MM.1S (cell line): ENCODE measurements at regions not wholly inside any gene's neighbourhood (a gene's known extent, or its start where the extent isn't known, plus 50 kb on each side); places are given as distances from the start of the nearest gene placed in this dataset.

Source experiments
- DNase-seq: peaks from one replicate; pipeline ENCODE4 v3.0.0-alpha.2; 2015
- H2AFZ ChIP-seq: fragments of 300-600 bp; sonication (generic); 2 replicates; pipeline ENCODE4 v1.6.0; 2016; ENCODE audit warnings: antibody characterized with exemption, low read length
- H3F3A ChIP-seq: fragments of 300-600 bp; sonication (generic); 2 replicates; pipeline ENCODE4 v1.6.1; 2016; ENCODE audit warnings: mild to moderate bottlenecking, antibody characterized with exemption, low read length, moderate library complexity, mixed read lengths; ENCODE audit not compliant: insufficient read depth
- H3K27ac ChIP-seq: fragments of 300-600 bp; sonication (generic); 2 replicates; pipeline ENCODE4 v1.5.1; 2016; ENCODE audit warnings: mild to moderate bottlenecking, low read length
- H3K27me3 ChIP-seq: fragments of 300-600 bp; sonication (generic); replicated peaks from 2 replicates; pipeline ENCODE4 v1.6.0; 2016; ENCODE audit warnings: low read length; ENCODE audit not compliant: insufficient read depth
- H3K36me3 ChIP-seq: fragments of 300-600 bp; sonication (generic); replicated peaks from 2 replicates; pipeline ENCODE4 v1.6.1; 2016; ENCODE audit warnings: mild to moderate bottlenecking, low read length, mixed read lengths; ENCODE audit not compliant: insufficient read depth
- H3K4me1 ChIP-seq: fragments of 300-600 bp; sonication (generic); 2 replicates; pipeline ENCODE4 v1.6.1; 2016; ENCODE audit warnings: low read length, mixed read lengths
- H3K4me2 ChIP-seq: fragments of 300-600 bp; sonication (generic); 2 replicates; pipeline ENCODE4 v1.6.0; 2016; ENCODE audit warnings: low read depth, low read length
- H3K4me3 ChIP-seq: fragments of 300-600 bp; sonication (generic); 2 replicates; pipeline ENCODE4 v1.5.1; 2016; ENCODE audit warnings: low read length, mixed read lengths
- H3K79me2 ChIP-seq: fragments of 300-600 bp; sonication (generic); 2 replicates; pipeline ENCODE4 v1.6.1; 2016; ENCODE audit warnings: mixed run types, low read length, mixed read lengths
- H3K9ac ChIP-seq: fragments of 300-600 bp; sonication (generic); 2 replicates; pipeline ENCODE4 v1.6.1; 2016; ENCODE audit warnings: low read length, mixed read lengths
- H3K9me2 ChIP-seq: fragments of 300-600 bp; sonication (generic); replicated peaks from 2 replicates; pipeline ENCODE4 v1.6.1; 2016; ENCODE audit warnings: mild to moderate bottlenecking, low read length, mixed read lengths; ENCODE audit not compliant: insufficient read depth
- H3K9me3 ChIP-seq: fragments of 300-600 bp; sonication (generic); replicated peaks from 2 replicates; pipeline ENCODE4 v1.6.1; 2016; ENCODE audit warnings: mild to moderate bottlenecking, low read length, mixed read lengths; ENCODE audit not compliant: insufficient read depth
- H4K20me1 ChIP-seq: fragments of 300-600 bp; sonication (generic); 2 replicates; pipeline ENCODE4 v1.6.1; 2016; ENCODE audit warnings: mild to moderate bottlenecking, low read length, moderate library complexity, mixed read lengths; ENCODE audit not compliant: insufficient read depth
- EZH2 ChIP-seq: fragments of 300-600 bp; sonication (generic); optimal IDR thresholded peaks from 2 replicates; pipeline ENCODE3; 2017; ENCODE audit warnings: low read depth, mild to moderate bottlenecking, antibody characterized with exemption, low read length, mixed read lengths
- EZH2phosphoT487 ChIP-seq: fragments of 300-600 bp; sonication (generic); IDR thresholded peaks from 2 replicates; pipeline ENCODE4 v1.6.1; 2018; ENCODE audit warnings: antibody characterized with exemption, low read length
- TF ChIP-seq, protein P1 (sequence below): fragments of 300-600 bp; sonication (generic); IDR thresholded peaks from 2 replicates; pipeline ENCODE4 v1.5.1; 2016; ENCODE audit warnings: antibody characterized with exemption, low read length, mixed read lengths

DNA sequence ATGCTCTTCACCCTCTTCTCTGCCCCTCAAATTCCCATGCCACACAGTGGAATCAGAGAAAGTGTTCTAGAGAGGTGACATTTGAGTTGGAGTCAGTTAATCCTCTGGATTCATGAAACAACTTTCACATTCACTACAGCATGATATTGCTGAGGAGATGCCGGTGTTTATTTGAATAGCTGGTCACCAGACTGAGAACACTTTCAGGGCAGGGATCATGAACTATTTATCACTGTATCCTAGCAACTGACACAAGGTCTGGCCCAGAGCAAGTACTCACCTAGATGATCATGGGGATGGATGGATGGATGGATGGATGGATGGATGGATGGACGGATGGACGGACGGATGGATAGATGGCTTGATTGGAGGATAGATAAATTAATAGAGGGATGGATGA lies 116.7 kb upstream of the ZMIZ1 start:
- H3K9me3 ChIP-seq = no peaks in the 10 kb centered on the region
- H3F3A ChIP-seq = no peaks in the 10 kb centered on the region
- TF ChIP-seq, protein P1, sequence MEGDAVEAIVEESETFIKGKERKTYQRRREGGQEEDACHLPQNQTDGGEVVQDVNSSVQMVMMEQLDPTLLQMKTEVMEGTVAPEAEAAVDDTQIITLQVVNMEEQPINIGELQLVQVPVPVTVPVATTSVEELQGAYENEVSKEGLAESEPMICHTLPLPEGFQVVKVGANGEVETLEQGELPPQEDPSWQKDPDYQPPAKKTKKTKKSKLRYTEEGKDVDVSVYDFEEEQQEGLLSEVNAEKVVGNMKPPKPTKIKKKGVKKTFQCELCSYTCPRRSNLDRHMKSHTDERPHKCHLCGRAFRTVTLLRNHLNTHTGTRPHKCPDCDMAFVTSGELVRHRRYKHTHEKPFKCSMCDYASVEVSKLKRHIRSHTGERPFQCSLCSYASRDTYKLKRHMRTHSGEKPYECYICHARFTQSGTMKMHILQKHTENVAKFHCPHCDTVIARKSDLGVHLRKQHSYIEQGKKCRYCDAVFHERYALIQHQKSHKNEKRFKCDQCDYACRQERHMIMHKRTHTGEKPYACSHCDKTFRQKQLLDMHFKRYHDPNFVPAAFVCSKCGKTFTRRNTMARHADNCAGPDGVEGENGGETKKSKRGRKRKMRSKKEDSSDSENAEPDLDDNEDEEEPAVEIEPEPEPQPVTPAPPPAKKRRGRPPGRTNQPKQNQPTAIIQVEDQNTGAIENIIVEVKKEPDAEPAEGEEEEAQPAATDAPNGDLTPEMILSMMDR = no peak
- no peak for TF ChIP-seq EZH2phosphoT487
- TF ChIP-seq EZH2 = no peak
- H3K27ac ChIP-seq = no peak overlapping the region
- H3K9me2 ChIP-seq = no peaks in the 10 kb centered on the region
- H3K36me3 ChIP-seq = no peaks in the 10 kb centered on the region
- no peak overlapping the region for H3K9ac ChIP-seq
- H2AFZ ChIP-seq = no peak overlapping the region
- no peaks in the 10 kb centered on the region for H3K4me1 ChIP-seq
- no peak for DNase-seq
- no peaks in the 10 kb centered on the region for H3K27me3 ChIP-seq
- no peak overlapping the region for H3K4me2 ChIP-seq
- H3K79me2 ChIP-seq = no peaks in the 10 kb centered on the region
- H3K4me3 ChIP-seq = no peak overlapping the region
- H4K20me1 ChIP-seq = no peaks in the 10 kb centered on the region

GRCh38 chr10:78952686-78953085 lies 116.1 kb upstream of the ZMIZ1 start:
- H3K9ac ChIP-seq = no peak overlapping the region
- TF ChIP-seq EZH2 = no peak
- TF ChIP-seq, protein P1 = no peak
- no peak for TF ChIP-seq EZH2phosphoT487
- no peaks in the 10 kb centered on the region for H3K4me1 ChIP-seq
- H3F3A ChIP-seq = no peaks in the 10 kb centered on the region
- H3K9me2 ChIP-seq = no peaks in the 10 kb centered on the region
- no peaks in the 10 kb centered on the region for H4K20me1 ChIP-seq
- DNase-seq = no peak
- H3K27ac ChIP-seq = no peak overlapping the region
- H3K4me3 ChIP-seq = no peak overlapping the region
- H2AFZ ChIP-seq = no peak overlapping the region
- H3K4me2 ChIP-seq = no peak overlapping the region
- H3K36me3 ChIP-seq = no peaks in the 10 kb centered on the region
- no peaks in the 10 kb centered on the region for H3K9me3 ChIP-seq
- no peaks in the 10 kb centered on the region for H3K27me3 ChIP-seq
- H3K79me2 ChIP-seq = no peaks in the 10 kb centered on the region

GRCh38 chr10:78953113-78953798 lies 115.5 kb upstream of the ZMIZ1 start:
- Histone ChIP-seq H3K4me1 (no peaks in the 10 kb centered on the region), H3K79me2 (no peaks in the 10 kb centered on the region), H3K9ac (no peak overlapping the region), H3K27ac (no peak overlapping the region), H4K20me1 (no peaks in the 10 kb centered on the region), H3F3A (no peaks in the 10 kb centered on the region), H3K9me2 (no peaks in the 10 kb centered on the region), H3K4me3 (no peak overlapping the region), H3K36me3 (no peaks in the 10 kb centered on the region), H3K9me3 (no peaks in the 10 kb centered on the region), H2AFZ (no peak overlapping the region), H3K4me2 (no peak overlapping the region), H3K27me3 (no peaks in the 10 kb centered on the region)
- TF ChIP-seq, protein P1 = no peak
- TF ChIP-seq EZH2 (no peak), EZH2phosphoT487 (no peak)
- DNase-seq = no peak
